H1 (cell line): ENCODE measurements at regions not wholly inside any gene's neighbourhood (a gene's known extent, or its start where the extent isn't known, plus 50 kb on each side); places are given as distances from the start of the nearest gene placed in this dataset.

ENCODE experiments used
- CTCF ChIA-PET: fragments of 300-600 bp; sonication (Branson Sonifier 250); formaldehyde crosslinking; loops from one replicate; lab custom pipeline; 2021; ENCODE audit not compliant: partially characterized antibody; lab: Charles Lee
- POLR2A ChIA-PET: fragments of 300-600 bp; sonication (Branson Sonifier 250); formaldehyde crosslinking; loops from one replicate; lab custom pipeline; 2021; ENCODE audit warnings: inconsistent platforms; ENCODE audit not compliant: partially characterized antibody; lab: Charles Lee
- DNase-seq, 2 experiments: peaks; one replicate each; pipeline versions ENCODE4 v3.0.0 to v3.0.0-alpha.2; 2010 to 2022; ENCODE audit warnings: low spot score in 2 of 2, low read depth in 1 of 2, mixed read lengths in 1 of 2
- FAIRE-seq: peaks from 2 replicates; lab custom pipeline; 2011; peaks lifted over from hg19 to GRCh38; lab: Jason Lieb, UNC
- H2AFZ ChIP-seq: 2 replicates; pipeline ENCODE4 v1.8.1; 2012; ENCODE audit warnings: low read length, inconsistent platforms
- H2AK5ac ChIP-seq: 2 replicates; pipeline ENCODE4 v1.6.1; 2013; ENCODE audit warnings: low read depth, low read length
- H2BK120ac ChIP-seq: replicated peaks from 2 replicates; pipeline ENCODE3; 2013; ENCODE audit warnings: low read depth, low read length, inconsistent platforms
- H2BK12ac ChIP-seq: 2 replicates; pipeline ENCODE4 v1.6.1; 2013; ENCODE audit warnings: low read depth, low read length
- H2BK15ac ChIP-seq: 2 replicates; pipeline ENCODE4 v1.6.1; 2013; ENCODE audit warnings: low read length
- H2BK20ac ChIP-seq: 2 replicates; pipeline ENCODE4 v1.6.1; 2013; ENCODE audit warnings: low read length
- H2BK5ac ChIP-seq: 2 replicates; pipeline ENCODE4 v1.6.1; 2013; ENCODE audit warnings: low read depth, low read length
- H3K14ac ChIP-seq: 2 replicates; pipeline ENCODE4 v1.6.1; 2013; ENCODE audit warnings: inconsistent platforms; ENCODE audit not compliant: insufficient read length
- H3K18ac ChIP-seq: 2 replicates; pipeline ENCODE4 v1.6.1; 2013; ENCODE audit warnings: low read length; ENCODE audit errors: extremely low read depth
- H3K23ac ChIP-seq: 2 replicates; pipeline ENCODE4 v1.6.1; 2013; ENCODE audit warnings: inconsistent platforms; ENCODE audit not compliant: insufficient read length
- H3K23me2 ChIP-seq: 2 replicates; pipeline ENCODE4 v1.6.1; 2013; ENCODE audit warnings: low read depth, low read length
- H3K27ac ChIP-seq: 2 replicates; pipeline ENCODE4 v1.6.1; 2011; ENCODE audit warnings: low read depth, low read length, inconsistent platforms
- H3K27me3 ChIP-seq, 4 experiments: replicated peaks in 1 of 4; 1 replicate in 1 of 4; 2 replicates in 3 of 4; pipeline versions ENCODE4 v1.6.1 to v1.8.1; 2011 to 2013; ENCODE audit warnings: low read length in 3 of 4, mild to moderate bottlenecking in 3 of 4, inconsistent platforms in 2 of 4, mixed read lengths in 2 of 4, moderate library complexity in 1 of 4; ENCODE audit not compliant: control insufficient read depth in 3 of 4, insufficient read depth in 3 of 4; ENCODE audit errors: extremely low read depth in 1 of 4
- H3K36me3 ChIP-seq, 4 experiments: 2 replicates each; pipeline versions ENCODE4 v1.6.1 to v1.8.1; 2011 to 2013; ENCODE audit warnings: mild to moderate bottlenecking in 4 of 4, low read length in 3 of 4, moderate library complexity in 2 of 4, control low read depth in 1 of 4, inconsistent platforms in 1 of 4; ENCODE audit not compliant: insufficient read depth in 4 of 4, control insufficient read depth in 2 of 4
- H3K4ac ChIP-seq: replicated peaks from 2 replicates; pipeline ENCODE3; 2013; ENCODE audit warnings: low read length, low read depth, mixed read lengths, inconsistent platforms; ENCODE audit not compliant: insufficient read length
- H3K4me1 ChIP-seq, 4 experiments: replicated peaks in 1 of 4; 1 replicate in 1 of 4; 2 replicates in 3 of 4; pipeline versions ENCODE4 v1.6.1 to v1.8.1; 2011 to 2013; ENCODE audit warnings: low read length in 3 of 4, inconsistent platforms in 2 of 4, mixed read lengths in 1 of 4; ENCODE audit not compliant: insufficient read depth in 4 of 4, control insufficient read depth in 3 of 4
- H3K4me2 ChIP-seq, 2 experiments: 2 replicates each; pipeline versions ENCODE4 v1.6.1 to v1.8.1; 2011 to 2013; ENCODE audit warnings: low read depth in 2 of 2, low read length in 2 of 2, control low read depth in 1 of 2, inconsistent platforms in 1 of 2, mild to moderate bottlenecking in 1 of 2; ENCODE audit not compliant: insufficient read depth in 1 of 2
- H3K4me3 ChIP-seq, 4 experiments: fragments of 200-600, 300-600 bp in 1 of 4; sonication (generic), shearing (Covaris generic), sonication (Bioruptor Twin) in 1 of 4; 2 replicates each; pipeline versions ENCODE4 v1.5.1 to v1.8.1; 2011 to 2016; ENCODE audit warnings: low read length in 4 of 4, low read depth in 3 of 4, control low read depth in 2 of 4, inconsistent platforms in 2 of 4, mild to moderate bottlenecking in 2 of 4, mixed read lengths in 1 of 4, moderate library complexity in 1 of 4; ENCODE audit not compliant: insufficient read depth in 2 of 4; ENCODE audit errors: extremely low read depth in 1 of 4
- H3K56ac ChIP-seq: replicated peaks from 2 replicates; pipeline ENCODE3; 2013; ENCODE audit warnings: low read depth, mild to moderate bottlenecking, mixed read lengths, low read length, inconsistent platforms; ENCODE audit not compliant: insufficient read length
- H3K79me1 ChIP-seq: 2 replicates; pipeline ENCODE4 v1.6.1; 2013; ENCODE audit warnings: low read depth, low read length, control low read depth
- H3K79me2 ChIP-seq, 2 experiments: 2 replicates each; pipeline versions ENCODE4 v1.6.1 to v1.8.1; 2012 to 2013; ENCODE audit warnings: low read length in 2 of 2, mild to moderate bottlenecking in 2 of 2, inconsistent platforms in 1 of 2; ENCODE audit not compliant: insufficient read depth in 2 of 2, control insufficient read depth in 1 of 2
- H3K9ac ChIP-seq, 4 experiments: replicated peaks in 1 of 4; 1 replicate in 1 of 4; 2 replicates in 3 of 4; pipeline versions ENCODE4 v1.6.1 to v1.8.1; 2011 to 2013; ENCODE audit warnings: low read depth in 3 of 4, low read length in 3 of 4, control low read depth in 2 of 4, mild to moderate bottlenecking in 2 of 4, moderate library complexity in 2 of 4, inconsistent platforms in 1 of 4; ENCODE audit errors: extremely low read depth in 1 of 4
- H3K9me3 ChIP-seq, 2 experiments: 2 replicates each; pipeline versions ENCODE4 v1.6.1 to v1.8.1; 2012 to 2013; ENCODE audit warnings: mild to moderate bottlenecking in 2 of 2, moderate library complexity in 2 of 2, control low read depth in 1 of 2, inconsistent platforms in 1 of 2, low read depth in 1 of 2, low read length in 1 of 2, mixed read lengths in 1 of 2; ENCODE audit not compliant: insufficient read depth in 2 of 2
- H4K20me1 ChIP-seq, 2 experiments: replicated peaks in 1 of 2; 2 replicates each; pipeline versions ENCODE3 to v1.8.1; 2011 to 2013; ENCODE audit warnings: inconsistent platforms in 2 of 2, low read length in 2 of 2, mild to moderate bottlenecking in 1 of 2; ENCODE audit not compliant: insufficient read depth in 2 of 2, control insufficient read depth in 1 of 2
- H4K5ac ChIP-seq: 2 replicates; pipeline ENCODE4 v1.6.1; 2013; ENCODE audit warnings: low read length, low read depth, mixed read lengths, inconsistent platforms; ENCODE audit not compliant: insufficient read length
- H4K8ac ChIP-seq: 2 replicates; pipeline ENCODE4 v1.8.0; 2013; ENCODE audit warnings: mild to moderate bottlenecking, moderate library complexity, low read length, inconsistent platforms; ENCODE audit not compliant: insufficient read depth; ENCODE audit errors: extremely low read depth
- H4K91ac ChIP-seq: replicated peaks from 2 replicates; pipeline ENCODE3; 2013; ENCODE audit warnings: low read length, mixed read lengths, inconsistent platforms; ENCODE audit not compliant: insufficient read length
- CBX5 ChIP-seq: fragments of 300-800, 300-1000 bp; sonication (generic); IDR thresholded peaks from 2 replicates; pipeline ENCODE4 v1.7.1; 2016; ENCODE audit warnings: antibody characterized with exemption, low read length, low read depth
- YY1 ChIP-seq: IDR thresholded peaks from 2 replicates; pipeline ENCODE4 v1.6.1; 2011; ENCODE audit warnings: low read depth, mild to moderate bottlenecking, low read length
- WGBS, 2 experiments: shearing (Covaris generic) in 1 of 2; methylation state at CpG; one replicate each; pipeline versions ENCODE4 v1.1.6 to v1.1.7; 2013 to 2015; ENCODE audit warnings: low lambda C conversion rate in 2 of 2, mixed read lengths in 2 of 2, inconsistent platforms in 1 of 2, low coverage in 1 of 2, missing lambda C conversion rate in 1 of 2; ENCODE audit not compliant: insufficient replicate concordance in 2 of 2, insufficient coverage in 1 of 2, insufficient read length in 1 of 2; ENCODE audit errors: extremely low coverage in 1 of 2, missing lambda C conversion rate in 1 of 2; 5-methylcytosine and 5-hydroxymethylcytosine counted together

GRCh38 chrX:74180716-74181115, 123.3 kb upstream of the ZCCHC13 start:
- 93% methylated on average over 8 of the region's 8 CpGs; no CpG with 5 or more reads in 1 of the 2 experiments for whole genome bisulfite sequencing, 2 experiments
- TF ChIP-seq YY1 (no peak), CBX5 (no peak)
- no peaks in the 10 kb centered on the region for H3K79me1 ChIP-seq

More at GRCh38 chrX:74180716-74181115, 123.3 kb upstream of the ZCCHC13 start:
- Histone ChIP-seq H4K8ac (no peak overlapping the region), H3K23me2 (no peaks in the 10 kb centered on the region), H3K4ac (no peak overlapping the region), H2BK5ac (no peak overlapping the region), H3K27me3 (no peaks in the 10 kb centered on the region), H3K23ac (no peak overlapping the region), H4K20me1 (no peaks in the 10 kb centered on the region), H3K18ac (no peak overlapping the region), H3K56ac (no peak overlapping the region), H2BK20ac (no peak overlapping the region), H3K14ac (no peak overlapping the region), H3K9ac (no peak overlapping the region), H2BK12ac (no peak overlapping the region), H3K4me1 (0 out of 7 replicates have a peak, but pooled peaks cover 0 to 2% (median 0%) of the 10 kb centered on the region in 4 experiments), H2AFZ (no peak overlapping the region), H3K79me2 (no peaks in the 10 kb centered on the region), H2AK5ac (no peak overlapping the region), H4K5ac (no peak overlapping the region), H3K4me2 (no peak overlapping the region), H4K91ac (no peak overlapping the region), H2BK15ac (no peak overlapping the region), H3K4me3 (no peak overlapping the region), H3K36me3 (no peaks in the 10 kb centered on the region), H2BK120ac (no peak overlapping the region), H3K9me3 (no peaks in the 10 kb centered on the region), H3K27ac (no peak overlapping the region)
- no peak for DNase-seq
- no peak for FAIRE-seq
- ChIA-PET CTCF (interaction anchor here (1.0 kb wide), 1 partner anchor 71 kb away, joined by 3 read pairs; no protein-coding TSS in a partner anchor), POLR2A (no interaction called here)
